Muscle layer of duodenum (tissue), 2 donors: ENCODE measurements at regions not wholly inside any gene's neighbourhood (a gene's known extent, or its start where the extent isn't known, plus 50 kb on each side); places are given as distances from the start of the nearest gene placed in this dataset.

ENCODE experiments used
- H3K27ac ChIP-seq: one replicate; pipeline ENCODE4 v1.7.0; 2013; ENCODE audit warnings: mild to moderate bottlenecking, low read length
- H3K27me3 ChIP-seq: one replicate; pipeline ENCODE4 v1.7.0; 2013; ENCODE audit warnings: low read depth, mild to moderate bottlenecking, control low read depth, low read length
- H3K36me3 ChIP-seq, 2 donors: one replicate each; pipeline ENCODE4 v1.7.0; 2013; ENCODE audit warnings: low read length in 2 of 2, control low read depth in 1 of 2, mild to moderate bottlenecking in 1 of 2; ENCODE audit not compliant: insufficient read depth in 2 of 2, control insufficient read depth in 1 of 2
- H3K4me1 ChIP-seq, 2 donors: one replicate each; pipeline ENCODE4 v1.7.0; 2013; ENCODE audit warnings: low read length in 2 of 2, mild to moderate bottlenecking in 2 of 2, control low read depth in 1 of 2, moderate library complexity in 1 of 2; ENCODE audit not compliant: insufficient read depth in 2 of 2, control insufficient read depth in 1 of 2
- H3K4me3 ChIP-seq, 2 donors: one replicate each; pipeline ENCODE4 v1.7.0; 2013; ENCODE audit warnings: low read length in 2 of 2, low read depth in 1 of 2, mild to moderate bottlenecking in 1 of 2
- H3K9me3 ChIP-seq, 2 donors: one replicate each; pipeline ENCODE4 v1.7.0; 2013; ENCODE audit warnings: low read length in 2 of 2, control low read depth in 1 of 2, mild to moderate bottlenecking in 1 of 2; ENCODE audit not compliant: control insufficient read depth in 1 of 2
- donor health status: healthy.

- H3K27me3 ChIP-seq, result no peaks in the 10 kb centered on the region
- no peaks in the 10 kb centered on the region for H3K36me3 ChIP-seq
- H3K4me3 ChIP-seq, result no peak overlapping the region
- H3K4me1 ChIP-seq, result no peaks in the 10 kb centered on the region
- peaks cover 0 to 2% of the 10 kb centered on the region in 2 donors for H3K9me3 ChIP-seq
- no peak overlapping the region for H3K27ac ChIP-seq
Measured at GRCh38 chrX:10932842-10933440, 178.2 kb upstream of the HCCS start.

- no peaks in the 10 kb centered on the region for H3K4me1 ChIP-seq
- H3K36me3 ChIP-seq, result no peaks in the 10 kb centered on the region
- no peaks in the 10 kb centered on the region for H3K9me3 ChIP-seq
- H3K27ac ChIP-seq, result no peak overlapping the region
- H3K4me3 ChIP-seq, result no peak overlapping the region
- no peaks in the 10 kb centered on the region for H3K27me3 ChIP-seq
Measured at GRCh38 chrX:10935501-10935900, 175.6 kb upstream of the HCCS start.

DNA sequence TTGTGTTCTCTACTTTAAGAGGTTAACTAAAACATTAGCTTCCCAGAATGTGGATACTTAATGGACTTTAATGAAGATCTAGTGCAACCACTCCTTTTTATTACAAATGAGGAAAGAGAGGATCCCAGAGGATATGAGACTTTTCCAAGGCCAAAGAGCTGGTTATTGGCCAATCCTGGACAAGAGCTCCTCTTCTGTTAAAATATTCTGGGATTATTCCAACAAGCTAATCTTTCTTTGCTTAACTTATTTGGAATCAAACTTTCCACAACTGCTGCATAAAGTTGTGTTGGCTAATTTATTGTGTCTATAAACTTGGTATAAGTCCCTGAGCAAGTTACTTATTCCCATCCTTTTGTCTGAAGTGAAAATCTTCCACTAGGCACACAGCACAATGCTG lies 174.2 kb upstream of the HCCS start:
- Histone ChIP-seq H3K27me3 (no peaks in the 10 kb centered on the region), H3K4me1 (no peaks in the 10 kb centered on the region), H3K27ac (no peak overlapping the region), H3K4me3 (no peak overlapping the region), H3K36me3 (no peaks in the 10 kb centered on the region), H3K9me3 (no peaks in the 10 kb centered on the region)

DNA sequence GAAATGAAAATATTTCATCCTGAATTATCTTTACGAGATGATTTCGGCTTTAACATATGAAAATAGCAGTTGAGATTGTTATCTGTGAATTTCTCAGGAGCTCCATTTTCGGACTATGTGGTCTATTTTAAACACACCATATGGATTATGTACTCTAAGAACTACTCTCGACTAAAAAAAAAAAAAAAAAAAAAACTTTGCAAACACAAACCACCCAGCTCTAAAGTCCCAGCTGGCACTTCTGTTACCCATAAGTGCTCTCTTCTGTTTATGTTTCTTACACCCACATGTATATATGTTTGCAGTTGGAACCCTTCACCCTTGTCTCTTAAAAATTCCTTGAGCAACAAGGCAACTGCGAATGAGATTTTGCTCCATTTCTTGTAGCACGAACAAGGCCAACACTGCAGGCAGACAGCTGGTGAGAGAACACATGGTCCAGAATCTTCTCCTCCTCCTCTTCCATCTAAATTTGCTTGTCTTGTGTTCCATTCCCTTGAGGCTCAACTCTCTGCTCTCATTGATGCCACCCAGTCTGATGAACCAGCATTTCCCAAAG lies 172.7 kb upstream of the HCCS start:
- Histone ChIP-seq H3K36me3 (no peaks in the 10 kb centered on the region), H3K4me3 (no peak overlapping the region), H3K27me3 (no peaks in the 10 kb centered on the region), H3K9me3 (no peaks in the 10 kb centered on the region), H3K27ac (no peak overlapping the region), H3K4me1 (no peaks in the 10 kb centered on the region)

DNA sequence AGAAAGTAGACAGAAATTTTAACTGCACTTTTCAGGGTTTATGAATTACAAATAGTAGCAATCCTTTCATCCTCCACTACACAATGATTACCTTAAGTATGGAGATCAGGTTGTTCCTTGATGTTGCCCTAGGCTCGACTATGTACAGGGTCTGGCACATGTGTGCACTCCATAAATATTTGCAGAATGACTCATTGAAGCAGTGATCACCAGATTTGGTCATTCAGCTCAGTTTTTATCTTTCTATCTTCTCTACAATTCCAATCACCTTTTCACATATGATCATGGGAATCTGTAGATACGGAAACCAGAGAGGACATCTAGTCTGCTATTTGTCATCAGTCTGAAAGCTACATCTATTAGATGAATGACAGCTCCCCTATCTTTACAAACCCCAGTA lies 171.7 kb upstream of the HCCS start:
- Histone ChIP-seq H3K4me1 (no peaks in the 10 kb centered on the region), H3K9me3 (no peaks in the 10 kb centered on the region), H3K4me3 (no peak overlapping the region), H3K27me3 (no peaks in the 10 kb centered on the region), H3K27ac (no peak overlapping the region), H3K36me3 (no peaks in the 10 kb centered on the region)

DNA sequence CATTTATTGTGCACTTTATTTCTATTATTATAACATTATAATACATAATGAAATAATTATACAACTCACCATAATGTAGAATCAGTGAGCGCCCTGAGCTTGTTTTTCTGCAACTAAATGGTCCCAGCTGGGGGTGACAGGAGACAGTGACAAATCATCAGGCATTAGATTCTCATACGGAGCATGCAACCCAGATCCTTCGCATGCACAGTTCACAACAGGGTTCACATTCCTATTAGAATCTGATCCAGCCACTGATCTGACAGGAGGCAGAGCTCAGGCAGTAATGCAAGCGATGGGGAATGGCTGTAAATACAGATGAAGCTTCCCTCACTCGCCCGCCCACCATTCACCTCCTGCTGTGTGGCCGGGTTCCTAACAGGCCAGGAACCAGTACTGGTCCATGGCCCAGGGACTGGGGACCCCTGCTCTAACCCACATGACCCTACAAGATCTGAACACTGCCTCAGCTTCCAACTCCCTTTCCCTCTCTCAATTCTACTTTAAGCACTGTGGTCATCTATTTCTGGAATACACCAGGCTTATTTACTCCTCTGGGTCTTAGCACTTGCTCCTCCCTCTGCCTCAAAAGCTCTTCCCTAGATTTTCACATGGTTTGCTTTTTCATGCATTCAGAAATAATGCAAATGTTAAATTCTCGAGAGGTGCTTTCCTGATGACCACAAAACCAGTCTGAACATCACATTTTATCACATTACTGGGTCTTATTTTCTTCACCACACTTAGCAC lies 166.8 kb upstream of the HCCS start:
- H3K27ac ChIP-seq, result no peak overlapping the region
- H3K4me3 ChIP-seq, result no peak overlapping the region
- H3K27me3 ChIP-seq, result no peaks in the 10 kb centered on the region
- no peaks in the 10 kb centered on the region for H3K9me3 ChIP-seq
- H3K36me3 ChIP-seq, result no peaks in the 10 kb centered on the region
- no peaks in the 10 kb centered on the region for H3K4me1 ChIP-seq

DNA sequence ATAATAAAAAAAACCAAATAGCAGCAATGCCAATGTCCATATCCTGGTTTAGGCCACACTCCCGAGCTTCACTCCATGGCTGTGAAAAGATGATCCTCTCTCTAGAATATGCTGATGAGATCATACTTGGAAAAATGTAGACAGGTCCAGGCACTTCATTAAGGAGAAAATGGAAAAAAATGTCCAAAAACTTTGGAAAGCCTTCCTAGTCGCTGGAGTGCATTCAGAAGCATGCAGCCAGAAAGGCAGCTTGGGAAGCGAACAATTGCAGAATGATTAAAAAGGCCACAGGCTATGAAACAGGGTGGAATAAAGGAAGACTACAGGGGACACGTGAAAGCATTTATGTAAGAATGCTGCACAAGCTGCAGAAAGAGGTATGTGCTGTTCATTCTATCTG lies 165.6 kb upstream of the HCCS start:
- no peaks in the 10 kb centered on the region for H3K36me3 ChIP-seq
- no peaks in the 10 kb centered on the region for H3K27me3 ChIP-seq
- H3K27ac ChIP-seq, result no peak overlapping the region
- H3K9me3 ChIP-seq, result no peaks in the 10 kb centered on the region
- no peak overlapping the region for H3K4me3 ChIP-seq
- H3K4me1 ChIP-seq, result no peaks in the 10 kb centered on the region

- no peaks in the 10 kb centered on the region for H3K4me1 ChIP-seq
- H3K27me3 ChIP-seq, result no peaks in the 10 kb centered on the region
- peaks cover 0 to 2% of the 10 kb centered on the region in 2 donors for H3K9me3 ChIP-seq
- no peaks in the 10 kb centered on the region for H3K36me3 ChIP-seq
- no peak overlapping the region for H3K27ac ChIP-seq
- H3K4me3 ChIP-seq, result no peak overlapping the region
Measured at GRCh38 chrX:10949541-10949940, 161.6 kb upstream of the HCCS start.

DNA sequence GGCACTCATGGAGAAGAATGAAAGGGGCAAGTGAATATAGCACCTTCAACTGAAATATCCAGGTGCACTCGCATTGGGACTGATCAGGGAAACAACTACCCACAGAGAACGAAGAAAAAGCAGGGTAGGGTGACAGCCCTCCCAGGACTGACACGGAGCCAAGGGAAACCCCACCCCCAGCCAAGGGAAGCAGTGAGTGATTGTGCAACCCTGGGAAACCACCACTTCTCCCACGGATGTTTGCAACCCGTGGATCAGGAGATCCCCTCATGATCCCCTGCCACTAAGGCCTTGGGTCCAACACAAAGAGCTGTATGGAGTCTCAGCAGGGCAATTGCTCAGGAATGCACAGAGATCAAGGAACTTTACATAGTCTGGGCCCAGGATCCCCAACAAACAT lies 158.5 kb upstream of the HCCS start:
- H3K27me3 ChIP-seq, result no peaks in the 10 kb centered on the region
- no peaks in the 10 kb centered on the region for H3K4me1 ChIP-seq
- H3K9me3 ChIP-seq, result peaks cover 0 to 2% of the 10 kb centered on the region in 2 donors
- H3K27ac ChIP-seq, result no peak overlapping the region
- H3K36me3 ChIP-seq, result no peaks in the 10 kb centered on the region
- no peak overlapping the region for H3K4me3 ChIP-seq

GRCh38 chrX:10965174-10965798 lies 145.8 kb upstream of the HCCS start:
- Histone ChIP-seq H3K36me3 (no peaks in the 10 kb centered on the region), H3K4me3 (no peak overlapping the region), H3K27me3 (no peaks in the 10 kb centered on the region), H3K27ac (no peak overlapping the region), H3K9me3 (no peaks in the 10 kb centered on the region), H3K4me1 (no peaks in the 10 kb centered on the region)

DNA sequence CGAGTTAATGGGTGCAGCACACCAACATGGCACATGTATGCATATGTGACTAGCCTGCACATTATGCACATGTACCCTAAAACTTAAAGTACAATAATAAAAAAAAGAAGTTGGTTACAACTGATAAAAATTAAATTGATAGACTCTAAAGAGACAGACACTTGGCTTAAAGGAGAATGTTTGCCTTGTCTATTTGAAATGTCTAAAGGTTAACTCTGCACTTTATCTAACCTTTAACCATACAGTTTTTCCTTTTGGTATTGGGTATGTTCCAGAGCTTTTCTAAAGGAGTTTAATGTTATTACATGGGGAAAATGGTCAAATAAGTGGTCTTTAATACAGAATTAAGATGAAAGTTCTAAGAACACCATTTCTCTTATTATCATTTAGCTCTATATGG lies 145.1 kb upstream of the HCCS start:
- Histone ChIP-seq H3K36me3 (no peaks in the 10 kb centered on the region), H3K27me3 (no peaks in the 10 kb centered on the region), H3K4me3 (no peak overlapping the region), H3K4me1 (no peaks in the 10 kb centered on the region), H3K27ac (no peak overlapping the region), H3K9me3 (no peaks in the 10 kb centered on the region)
